HG02884 (cell line): ENCODE measurements at regions not wholly inside any gene's neighbourhood (a gene's known extent, or its start where the extent isn't known, plus 50 kb on each side); places are given as distances from the start of the nearest gene placed in this dataset.

Experiments used
- ATAC-seq: cut with Tn5 transposase; IDR thresholded peaks from one replicate; pipeline ENCODE4 v1.9.1; 2021; ENCODE audit warnings: mild to moderate bottlenecking, moderate library complexity; ENCODE audit not compliant: unreplicated experiment

GRCh38 chrX:20438871-20439526 is 172.3 kb upstream of the RPS6KA3 start:
- ATAC-seq: no peak

- ATAC-seq: no peak
Observed at GRCh38 chrX:20437683-20438082, 171.0 kb upstream of the RPS6KA3 start.

GRCh38 chrX:20435913-20436312 is 169.2 kb upstream of the RPS6KA3 start:
- ATAC-seq: no peak

- no peak for ATAC-seq
Observed at GRCh38 chrX:20434986-20435385, 168.3 kb upstream of the RPS6KA3 start.

GRCh38 chrX:20433388-20433775 is 166.7 kb upstream of the RPS6KA3 start:
- no peak for ATAC-seq

- ATAC-seq: no peak
Observed at GRCh38 chrX:20432746-20433387, 166.2 kb upstream of the RPS6KA3 start.

- no peak for ATAC-seq
Observed at GRCh38 chrX:20432048-20432447, 165.3 kb upstream of the RPS6KA3 start.

GRCh38 chrX:20431486-20431885 is 164.8 kb upstream of the RPS6KA3 start:
- ATAC-seq: no peak

- ATAC-seq: no peak
Observed at GRCh38 chrX:20427173-20427770, 160.6 kb upstream of the RPS6KA3 start.

- ATAC-seq: no peak
Observed at GRCh38 chrX:20421697-20422096, 155.0 kb upstream of the RPS6KA3 start.

- ATAC-seq: no peak
Observed at GRCh38 chrX:20421275-20421674, 154.6 kb upstream of the RPS6KA3 start.

- ATAC-seq: no peak
Observed at GRCh38 chrX:20420058-20420457, 153.3 kb upstream of the RPS6KA3 start.

- ATAC-seq: peak; percentile 77
Observed at GRCh38 chrX:20418379-20419150, 151.9 kb upstream of the RPS6KA3 start.

GRCh38 chrX:20414762-20415445 is 148.2 kb upstream of the RPS6KA3 start:
- ATAC-seq: no peak

- ATAC-seq: no peak
Observed at GRCh38 chrX:20414066-20414465, 147.4 kb upstream of the RPS6KA3 start.

- peak; percentile 77 for ATAC-seq
Observed at GRCh38 chrX:20412871-20413486, 146.3 kb upstream of the RPS6KA3 start.

GRCh38 chrX:20410540-20410939 is 143.8 kb upstream of the RPS6KA3 start:
- ATAC-seq: no peak

- ATAC-seq: no peak
Observed at GRCh38 chrX:20409991-20410390, 143.3 kb upstream of the RPS6KA3 start.

- ATAC-seq: no peak
Observed at GRCh38 chrX:20402956-20403355, 136.2 kb upstream of the RPS6KA3 start.

GRCh38 chrX:20399728-20400414 is 133.2 kb upstream of the RPS6KA3 start:
- no peak for ATAC-seq
